ENCODE measurements at regions not wholly inside any gene's neighbourhood (a gene's known extent, or its start where the extent isn't known, plus 50 kb on each side); places are given as distances from the start of the nearest gene placed in this dataset.

- DNase-seq, result no peak
Observed at GRCh38 chr7:47040795-47041347, 541.0 kb downstream of the TNS3 start.

DNA sequence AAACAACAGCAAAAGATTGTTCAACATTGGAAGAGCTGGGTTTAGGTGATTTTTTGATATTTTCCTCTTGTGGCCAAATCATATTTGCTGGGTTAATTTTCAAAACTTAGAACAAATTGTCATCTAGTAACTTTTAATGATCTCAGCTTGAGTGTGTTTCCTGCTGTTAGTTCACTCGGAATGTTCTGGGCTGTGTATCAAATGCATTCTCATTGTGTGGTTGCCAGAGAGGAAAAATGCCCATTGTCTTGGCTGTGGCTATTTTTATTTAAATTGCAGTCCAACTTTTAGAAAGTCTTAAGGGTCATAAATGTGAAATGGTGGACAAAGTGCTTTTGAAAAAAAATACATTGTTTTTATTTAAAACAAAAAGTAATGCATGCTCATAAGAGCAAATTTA is 542.0 kb downstream of the TNS3 start:
- DNase-seq, result no peak

GRCh38 chr7:47039089-47039648 is 542.7 kb downstream of the TNS3 start:
- DNase-seq, result no peak

- no peak for DNase-seq
Observed at GRCh38 chr7:47038621-47039020, 543.3 kb downstream of the TNS3 start.

- DNase-seq, result no peak
Observed at GRCh38 chr7:47037607-47038006, 544.3 kb downstream of the TNS3 start.

DNA sequence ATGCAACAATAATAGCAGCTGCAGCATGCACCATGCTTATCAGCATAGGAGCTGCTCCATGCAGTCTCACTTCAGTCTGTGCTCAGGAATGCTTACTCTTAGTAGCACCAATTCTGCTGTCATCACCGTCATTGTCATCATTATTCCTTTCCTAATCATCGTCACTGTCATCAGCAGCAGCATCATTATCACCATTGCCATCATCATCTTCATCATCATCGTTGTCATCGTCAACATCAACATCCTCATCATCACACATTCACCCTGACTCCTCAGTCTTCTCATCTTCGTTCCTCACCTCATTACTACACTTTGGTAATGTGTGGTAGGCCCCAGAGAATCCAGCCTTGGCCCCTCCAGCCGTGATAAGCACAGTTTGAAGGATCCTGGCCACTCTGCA is 545.0 kb downstream of the TNS3 start:
- DNase-seq, result no peak

GRCh38 chr7:47035522-47035921 is 546.4 kb downstream of the TNS3 start:
- no peak for DNase-seq

GRCh38 chr7:47034180-47034579 is 547.7 kb downstream of the TNS3 start:
- no peak for DNase-seq

GRCh38 chr7:47032536-47032908 is 549.4 kb downstream of the TNS3 start:
- no peak for DNase-seq

DNA sequence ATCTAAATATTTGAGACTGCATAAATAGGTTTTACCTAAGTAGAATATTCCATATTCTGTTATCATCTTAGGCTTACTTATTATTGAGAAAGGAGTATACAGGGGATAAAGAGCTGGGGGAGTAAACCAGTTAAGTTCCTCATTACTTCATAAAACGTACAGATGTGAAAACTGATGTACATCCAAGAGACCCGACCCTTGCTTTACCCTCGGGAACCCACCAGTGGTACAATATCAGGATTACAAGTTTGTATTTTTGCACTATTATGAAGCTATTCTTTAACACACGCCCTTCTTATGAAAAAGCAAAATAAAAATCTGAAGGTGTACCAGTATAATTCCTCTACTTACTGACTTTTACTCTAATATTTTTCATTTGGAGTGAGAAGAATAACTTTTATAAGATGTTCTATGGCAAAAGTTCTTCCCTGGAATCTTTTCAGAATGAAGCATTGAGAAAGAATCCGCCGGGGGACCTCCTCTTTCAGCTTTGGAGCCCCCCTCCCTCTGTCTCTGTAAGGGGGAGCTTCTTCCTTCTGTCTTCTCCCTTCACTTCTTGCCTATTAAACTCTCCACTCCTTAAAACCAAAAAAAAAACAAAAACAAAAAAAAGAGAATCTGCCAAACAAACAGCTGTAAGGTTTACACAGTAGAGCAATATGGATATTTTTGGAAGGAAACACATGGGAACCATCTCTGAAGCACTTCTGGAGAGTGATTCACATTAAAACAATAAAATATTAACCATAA is 550.0 kb downstream of the TNS3 start:
- DNase-seq, result no peak

GRCh38 chr7:47028284-47028683 is 553.6 kb downstream of the TNS3 start:
- DNase-seq, result no peak

- DNase-seq, result no peak
Observed at GRCh38 chr7:47027695-47028240, 554.1 kb downstream of the TNS3 start.

GRCh38 chr7:47026780-47027361 is 555.0 kb downstream of the TNS3 start:
- no peak for DNase-seq

- DNase-seq, result no peak
Observed at GRCh38 chr7:47024991-47025390, 556.9 kb downstream of the TNS3 start.

- DNase-seq, result no peak
Observed at GRCh38 chr7:47008461-47008860, 573.5 kb downstream of the TNS3 start.

DNA sequence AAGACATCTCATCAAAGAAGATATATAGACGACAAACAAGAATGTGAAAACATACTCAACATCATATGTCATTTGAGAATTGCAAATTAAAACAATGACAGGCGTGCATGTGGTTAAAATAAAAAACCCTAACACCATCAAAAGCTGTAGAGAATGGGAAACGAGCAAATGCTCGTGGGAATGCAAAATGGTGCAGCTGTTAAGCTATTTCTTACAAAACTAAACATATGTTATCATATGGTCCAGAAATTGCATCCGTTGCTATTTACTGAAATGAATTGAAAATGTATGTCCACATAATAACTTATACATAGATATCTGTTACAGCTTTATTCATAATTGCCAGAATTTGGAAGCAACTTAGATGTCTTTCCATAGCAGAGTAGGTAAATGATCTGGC is 574.4 kb downstream of the TNS3 start:
- no peak for DNase-seq

GRCh38 chr7:47000561-47000960 is 581.4 kb downstream of the TNS3 start:
- no peak for DNase-seq

DNA sequence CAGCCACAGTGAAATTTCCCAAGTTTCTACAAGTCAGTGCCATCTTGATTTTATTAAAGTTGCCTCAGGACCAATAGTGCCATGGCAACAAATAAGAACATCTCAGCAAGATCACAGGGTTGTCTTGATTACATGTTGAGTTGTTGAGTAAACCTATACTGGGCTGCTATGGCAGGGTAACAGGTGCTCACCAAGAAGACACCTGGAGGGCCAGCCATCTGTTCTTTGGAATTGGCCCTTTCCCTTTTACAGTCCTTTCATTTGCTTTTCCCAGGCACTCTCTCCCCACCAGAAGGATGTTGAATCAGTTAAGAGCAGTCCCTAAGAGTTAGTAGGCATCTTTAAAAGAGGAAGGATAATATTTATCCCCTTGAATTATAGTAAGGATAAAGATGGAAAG is 582.0 kb downstream of the TNS3 start:
- DNase-seq, result no peak

- DNase-seq, result no peak
Observed at GRCh38 chr7:46996972-46997371, 584.9 kb downstream of the TNS3 start.

DNA sequence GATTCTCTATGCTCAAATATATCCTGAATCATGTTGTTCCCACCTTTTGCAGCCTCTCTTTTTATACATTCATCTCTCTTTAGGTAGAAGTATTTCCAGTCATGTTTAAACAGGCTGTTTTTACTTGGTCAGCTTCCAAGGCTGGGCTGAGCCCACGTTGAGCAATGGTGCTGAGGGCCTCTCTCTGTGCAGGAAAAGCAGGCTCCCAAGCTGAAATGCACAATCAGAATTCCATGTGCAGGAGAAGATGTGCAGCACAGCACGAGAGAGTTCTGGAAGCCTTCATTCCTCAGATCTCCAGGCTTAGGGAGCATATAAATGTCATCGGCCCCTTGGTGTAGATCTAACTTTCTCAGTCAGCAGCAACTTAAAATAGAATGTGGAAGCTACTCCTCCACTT is 588.5 kb downstream of the TNS3 start:
- DNase-seq, result no peak

DNA sequence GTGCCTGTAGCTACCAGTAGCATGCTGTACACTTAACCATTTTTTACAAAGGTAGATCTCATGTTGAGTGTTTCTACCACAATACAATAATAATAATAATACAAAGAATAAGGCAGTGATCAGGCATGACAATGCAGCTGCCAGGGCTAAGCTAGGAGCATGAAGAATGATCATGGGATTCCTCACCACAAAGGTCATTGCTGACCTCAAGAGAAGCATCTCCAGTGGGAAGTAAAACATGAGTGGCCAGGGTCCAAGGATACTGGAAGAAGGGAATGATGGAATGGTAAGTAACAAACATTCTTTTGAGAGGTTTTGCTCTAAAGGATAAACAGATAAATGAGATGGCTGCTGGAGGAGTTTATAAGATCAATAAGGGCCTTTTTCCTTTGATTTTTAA is 591.1 kb downstream of the TNS3 start:
- no peak for DNase-seq

DNA sequence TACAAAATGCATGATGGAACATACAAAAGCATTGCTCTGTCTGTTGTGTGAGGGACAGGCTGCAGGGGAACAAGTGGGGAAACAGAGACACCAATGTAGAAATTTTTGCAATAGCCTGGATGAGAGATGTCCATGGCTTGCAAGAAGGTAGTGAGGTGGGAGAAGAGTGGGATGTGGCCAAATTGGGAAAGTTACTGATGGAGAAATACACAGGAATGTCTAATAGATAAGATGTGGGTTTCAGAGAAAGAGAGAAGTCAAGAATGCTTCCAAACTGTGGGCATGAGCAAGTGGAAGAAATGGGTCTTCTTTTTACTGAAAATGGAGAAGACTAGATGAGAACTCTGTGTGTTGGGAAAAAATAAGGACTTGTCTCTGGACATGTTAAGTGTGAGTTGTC is 592.7 kb downstream of the TNS3 start:
- no peak for DNase-seq

GRCh38 chr7:46982928-46983327 is 599.0 kb downstream of the TNS3 start:
- no peak for DNase-seq

GRCh38 chr7:46979439-46979838 is 602.5 kb downstream of the TNS3 start:
- no peak for DNase-seq
